HK-2 (cell line): ENCODE measurements at regions not wholly inside any gene's neighbourhood (a gene's known extent, or its start where the extent isn't known, plus 50 kb on each side); places are given as distances from the start of the nearest gene placed in this dataset.

Source experiments
- DNase-seq: peaks from one replicate; pipeline ENCODE4 v3.0.0-alpha.2; 2018; ENCODE audit not compliant: unreplicated experiment

- DNase-seq: no peak
Measured at GRCh38 chr6:84421031-84421430, 193.6 kb upstream of the CEP162 start.

GRCh38 chr6:84417260-84417659 is 189.8 kb upstream of the CEP162 start:
- DNase-seq: no peak

- DNase-seq: no peak
Measured at GRCh38 chr6:84416043-84416657, 188.7 kb upstream of the CEP162 start.

GRCh38 chr6:84415517-84415916 is 188.1 kb upstream of the CEP162 start:
- no peak for DNase-seq

- no peak for DNase-seq
Measured at GRCh38 chr6:84415068-84415467, 187.6 kb upstream of the CEP162 start.

GRCh38 chr6:84414531-84414930 is 187.1 kb upstream of the CEP162 start:
- no peak for DNase-seq

- no peak for DNase-seq
Measured at GRCh38 chr6:84411060-84411629, 183.7 kb upstream of the CEP162 start.

GRCh38 chr6:84409911-84410310 is 182.5 kb upstream of the CEP162 start:
- no peak for DNase-seq

- DNase-seq: no peak
Measured at GRCh38 chr6:84408028-84408427, 180.6 kb upstream of the CEP162 start.

- DNase-seq: no peak
Measured at GRCh38 chr6:84403545-84403944, 176.1 kb upstream of the CEP162 start.

- no peak for DNase-seq
Measured at GRCh38 chr6:84399003-84399402, 171.6 kb upstream of the CEP162 start.

- no peak for DNase-seq
Measured at GRCh38 chr6:84392261-84392660, 164.8 kb upstream of the CEP162 start.

- no peak for DNase-seq
Measured at GRCh38 chr6:84390851-84391250, 163.4 kb upstream of the CEP162 start.

- DNase-seq: no peak
Measured at GRCh38 chr6:84390334-84390733, 162.9 kb upstream of the CEP162 start.

GRCh38 chr6:84379142-84379541 is 151.7 kb upstream of the CEP162 start:
- no peak for DNase-seq

- no peak for DNase-seq
Measured at GRCh38 chr6:84372290-84372689, 144.8 kb upstream of the CEP162 start.

GRCh38 chr6:84371681-84372080 is 144.2 kb upstream of the CEP162 start:
- DNase-seq: no peak

GRCh38 chr6:84362193-84362821 is 134.9 kb upstream of the CEP162 start:
- no peak for DNase-seq

GRCh38 chr6:84361372-84362192 is 134.1 kb upstream of the CEP162 start:
- DNase-seq: no peak

- no peak for DNase-seq
Measured at GRCh38 chr6:84360039-84360438, 132.6 kb upstream of the CEP162 start.

- no peak for DNase-seq
Measured at GRCh38 chr6:84358581-84358980, 131.1 kb upstream of the CEP162 start.

GRCh38 chr6:84357631-84358030 is 130.2 kb upstream of the CEP162 start:
- no peak for DNase-seq

GRCh38 chr6:84356907-84357306 is 129.5 kb upstream of the CEP162 start:
- DNase-seq: no peak
